ENCODE measurements at regions not wholly inside any gene's neighbourhood (a gene's known extent, or its start where the extent isn't known, plus 50 kb on each side); places are given as distances from the start of the nearest gene placed in this dataset.

- no peak for TF ChIP-seq POLR2A (IDR thresholded peaks at IDR 0.05)
- no peak for TF ChIP-seq CTCF (IDR thresholded peaks at IDR 0.05)
These were observed 95.0 kb downstream of the S1PR1 start for GRCh38 chr1:101331794-101332193.

All from heart left ventricle (tissue), 13 donors.